ENCODE measurements at regions not wholly inside any gene's neighbourhood (a gene's known extent, or its start where the extent isn't known, plus 50 kb on each side); places are given as distances from the start of the nearest gene placed in this dataset.

DNA sequence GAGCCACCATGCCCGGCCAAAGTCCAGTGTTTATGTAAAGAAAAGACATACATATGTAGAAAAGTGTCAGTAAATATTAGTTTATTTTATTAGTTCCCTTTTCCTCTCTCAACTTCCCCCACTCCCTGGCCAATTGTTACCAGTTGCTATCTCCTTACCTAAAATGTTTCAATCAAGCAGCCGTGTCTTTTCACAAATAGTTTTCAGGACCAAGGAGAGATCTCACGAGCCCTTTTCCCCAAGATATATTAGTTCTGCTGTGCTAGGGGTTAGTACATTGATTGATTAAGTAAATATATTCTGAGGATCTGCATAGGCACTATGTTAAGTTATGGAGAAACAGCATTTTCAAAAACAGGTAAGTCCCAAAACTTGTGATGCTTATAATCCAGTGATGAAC lies 87.4 kb downstream of the ZIC4 start:
- TF ChIP-seq, protein P1, sequence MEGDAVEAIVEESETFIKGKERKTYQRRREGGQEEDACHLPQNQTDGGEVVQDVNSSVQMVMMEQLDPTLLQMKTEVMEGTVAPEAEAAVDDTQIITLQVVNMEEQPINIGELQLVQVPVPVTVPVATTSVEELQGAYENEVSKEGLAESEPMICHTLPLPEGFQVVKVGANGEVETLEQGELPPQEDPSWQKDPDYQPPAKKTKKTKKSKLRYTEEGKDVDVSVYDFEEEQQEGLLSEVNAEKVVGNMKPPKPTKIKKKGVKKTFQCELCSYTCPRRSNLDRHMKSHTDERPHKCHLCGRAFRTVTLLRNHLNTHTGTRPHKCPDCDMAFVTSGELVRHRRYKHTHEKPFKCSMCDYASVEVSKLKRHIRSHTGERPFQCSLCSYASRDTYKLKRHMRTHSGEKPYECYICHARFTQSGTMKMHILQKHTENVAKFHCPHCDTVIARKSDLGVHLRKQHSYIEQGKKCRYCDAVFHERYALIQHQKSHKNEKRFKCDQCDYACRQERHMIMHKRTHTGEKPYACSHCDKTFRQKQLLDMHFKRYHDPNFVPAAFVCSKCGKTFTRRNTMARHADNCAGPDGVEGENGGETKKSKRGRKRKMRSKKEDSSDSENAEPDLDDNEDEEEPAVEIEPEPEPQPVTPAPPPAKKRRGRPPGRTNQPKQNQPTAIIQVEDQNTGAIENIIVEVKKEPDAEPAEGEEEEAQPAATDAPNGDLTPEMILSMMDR (IDR thresholded peaks at IDR 0.05; ENCODE audit: insufficient read depth, low read length, poor library complexity, severe bottlenecking), result no peak
- no peak for TF ChIP-seq EZH2phosphoT487 (conservative IDR thresholded peaks at IDR 0.05; ENCODE audit: low read length)
